OCI-LY7 (cell line): ENCODE measurements at regions not wholly inside any gene's neighbourhood (a gene's known extent, or its start where the extent isn't known, plus 50 kb on each side); places are given as distances from the start of the nearest gene placed in this dataset.

Experiments
- CTCF ChIP-seq: fragments of 200-600 bp; sonication (generic); conservative IDR thresholded peaks from 2 replicates; pipeline ENCODE4 v1.5.1; 2014; ENCODE audit warnings: mild to moderate bottlenecking, antibody characterized with exemption, low read length, moderate library complexity, mixed read lengths
- EZH2phosphoT487 ChIP-seq: fragments of 200-600 bp; sonication (generic); IDR thresholded peaks from 2 replicates; pipeline ENCODE4 v1.6.1; 2018; ENCODE audit warnings: low read depth, borderline replicate concordance, mild to moderate bottlenecking, mixed run types, antibody characterized with exemption, low read length, moderate library complexity, mixed read lengths

GRCh38 chrX:13371186-13371585 is 51.3 kb upstream of the ATXN3L start:
- TF ChIP-seq CTCF (no peak), EZH2phosphoT487 (no peak)
